Amniotic stem cell (primary cell): ENCODE measurements at regions not wholly inside any gene's neighbourhood (a gene's known extent, or its start where the extent isn't known, plus 50 kb on each side); places are given as distances from the start of the nearest gene placed in this dataset.

ENCODE experiments used
- DNase-seq: peaks from one replicate; lab custom pipeline; 2025; lab: John Stamatoyannopoulos, UW

DNA sequence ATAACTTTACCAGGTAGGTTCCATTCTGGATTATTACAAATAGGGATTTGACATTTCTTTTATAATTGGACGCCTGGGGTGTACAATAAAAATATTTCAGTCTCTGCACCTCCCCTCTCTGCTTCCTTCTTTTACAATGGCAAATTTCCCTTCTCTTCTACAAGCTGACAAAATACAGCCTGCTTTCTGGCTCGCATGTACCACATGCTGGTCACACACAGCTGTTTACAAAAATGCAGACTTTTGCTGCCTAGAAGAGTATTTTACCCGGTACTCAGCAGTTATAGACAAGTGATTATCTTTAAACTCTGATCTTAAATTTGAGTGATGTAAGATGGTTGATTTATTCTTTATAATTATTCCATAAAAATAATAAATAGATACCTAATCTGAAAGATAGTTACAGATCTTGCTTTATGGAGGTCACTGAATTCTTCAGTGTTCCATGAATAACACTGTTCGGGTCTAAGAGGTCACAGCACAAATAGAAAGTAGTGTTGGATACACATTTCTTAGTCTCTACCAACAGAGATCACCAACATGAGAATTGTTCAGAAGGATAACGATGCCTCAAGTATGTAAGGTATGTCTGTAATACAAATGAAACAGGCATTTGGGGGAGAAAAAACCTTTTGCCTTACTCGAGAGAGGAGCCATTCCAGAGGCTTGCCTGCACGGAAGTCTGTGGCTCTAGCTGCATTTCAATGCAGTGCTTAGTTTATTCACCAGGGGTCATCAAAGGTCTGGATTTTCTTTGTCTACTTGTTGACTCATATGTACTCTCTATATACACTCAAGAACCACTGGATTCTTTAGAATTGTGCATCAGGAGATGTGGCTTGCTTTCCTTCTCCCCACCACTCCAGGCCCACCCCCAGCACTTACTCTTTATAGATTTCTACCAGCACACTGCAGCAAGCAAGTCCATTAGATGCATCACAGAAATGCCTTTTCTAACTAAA lies 206.6 kb upstream of the RFX3 start:
- peak; percentile 66 for DNase-seq

GRCh38 chr9:3730511-3730922 lies 204.7 kb upstream of the RFX3 start:
- DNase-seq: no peak

DNA sequence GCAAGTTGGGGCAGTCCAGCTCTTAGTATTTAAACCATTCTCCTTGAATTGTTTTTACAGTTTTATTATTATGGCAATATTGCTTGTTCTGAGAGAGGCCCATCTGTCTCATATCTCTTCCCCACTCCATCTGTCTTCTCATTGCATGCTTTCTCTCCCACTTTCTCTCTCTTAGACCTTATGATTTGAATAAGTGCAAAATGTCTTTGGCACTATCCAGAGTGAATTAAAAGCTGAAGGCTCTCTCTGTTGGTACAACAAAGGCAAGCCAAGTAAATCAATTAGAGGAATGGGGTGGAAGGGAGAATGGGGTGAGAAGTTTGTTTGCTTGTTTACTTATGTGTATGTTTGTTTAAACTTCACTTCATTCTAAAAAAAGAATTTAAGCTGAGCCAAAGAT lies 195.3 kb upstream of the RFX3 start:
- no peak for DNase-seq

DNA sequence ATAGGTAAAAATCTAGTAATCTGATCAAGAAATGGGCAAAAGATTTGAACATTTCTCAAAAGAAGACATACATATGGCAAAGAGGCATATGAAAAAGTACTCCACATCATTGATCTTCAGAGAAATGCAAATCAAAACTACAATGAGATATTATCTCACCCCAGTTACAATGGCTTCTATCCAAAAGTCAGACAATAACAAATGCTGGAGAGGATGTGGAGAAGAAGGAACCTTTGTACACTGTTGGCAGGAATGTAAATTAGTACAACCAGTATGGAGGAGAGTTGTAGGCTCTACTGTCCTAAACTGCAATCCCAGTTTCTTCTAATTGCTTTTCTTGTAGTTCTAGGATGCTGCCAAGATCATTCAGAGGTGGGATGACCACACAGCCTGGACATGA lies 193.5 kb upstream of the RFX3 start:
- no peak for DNase-seq

DNA sequence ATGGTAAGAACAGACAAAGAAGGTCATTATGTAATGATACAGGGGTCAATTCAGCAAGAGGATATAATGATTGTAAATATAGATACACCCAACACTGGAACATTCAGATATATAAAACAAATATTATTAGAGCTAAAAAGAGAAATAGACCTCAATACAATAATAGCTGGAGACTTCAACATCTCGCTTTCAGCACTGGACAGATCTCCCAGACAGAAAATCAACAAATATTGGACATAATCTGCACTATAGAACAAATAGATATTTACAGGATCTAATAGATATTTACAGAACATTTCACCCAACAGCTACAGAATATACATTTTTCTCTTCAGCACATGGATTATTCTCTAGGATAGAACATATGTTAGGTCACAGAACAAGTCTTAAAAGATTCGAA lies 190.6 kb upstream of the RFX3 start:
- no peak for DNase-seq

- no peak for DNase-seq
These were observed 182.9 kb upstream of the RFX3 start for GRCh38 chr9:3708751-3709150.

- DNase-seq: no peak
These were observed 179.1 kb upstream of the RFX3 start for GRCh38 chr9:3704890-3705289.

DNA sequence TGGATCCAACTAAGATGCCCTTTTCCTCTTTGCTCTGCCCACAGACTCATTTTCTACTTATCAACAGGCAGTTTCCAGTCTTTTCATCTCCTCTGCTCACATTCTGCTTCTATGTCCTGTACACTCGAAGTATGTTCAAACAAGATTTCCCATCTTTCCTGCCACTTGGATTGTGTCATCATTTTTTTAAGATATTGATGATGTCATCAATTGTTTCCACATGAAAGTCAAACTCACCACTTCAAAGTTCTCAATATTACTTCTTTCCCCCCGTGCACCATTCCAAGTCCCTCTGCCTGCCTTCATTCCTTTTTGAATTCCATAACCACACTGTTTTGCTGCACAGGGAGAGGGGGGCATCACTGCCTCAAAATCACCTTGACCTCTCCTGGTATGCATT lies 175.0 kb upstream of the RFX3 start:
- DNase-seq: no peak

DNA sequence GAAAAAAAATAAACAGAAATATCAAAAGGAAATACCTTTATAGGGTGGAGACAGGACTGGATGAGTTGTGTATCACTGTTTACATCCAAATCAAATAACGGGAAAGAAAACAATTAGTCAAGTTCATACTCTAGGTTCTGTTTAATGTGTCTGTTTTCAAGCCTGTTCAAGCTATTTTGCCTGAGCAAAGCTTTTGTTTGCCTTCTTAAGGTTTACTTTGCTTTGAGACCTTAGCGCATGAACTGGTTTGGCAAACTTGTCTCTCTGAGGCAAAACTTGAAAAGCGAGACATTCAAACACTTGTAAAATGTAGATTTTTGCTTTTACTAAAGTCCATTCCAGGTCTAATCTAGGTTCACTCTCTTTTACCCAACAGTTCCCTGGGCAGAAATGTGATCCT lies 174.1 kb upstream of the RFX3 start:
- DNase-seq: no peak

DNA sequence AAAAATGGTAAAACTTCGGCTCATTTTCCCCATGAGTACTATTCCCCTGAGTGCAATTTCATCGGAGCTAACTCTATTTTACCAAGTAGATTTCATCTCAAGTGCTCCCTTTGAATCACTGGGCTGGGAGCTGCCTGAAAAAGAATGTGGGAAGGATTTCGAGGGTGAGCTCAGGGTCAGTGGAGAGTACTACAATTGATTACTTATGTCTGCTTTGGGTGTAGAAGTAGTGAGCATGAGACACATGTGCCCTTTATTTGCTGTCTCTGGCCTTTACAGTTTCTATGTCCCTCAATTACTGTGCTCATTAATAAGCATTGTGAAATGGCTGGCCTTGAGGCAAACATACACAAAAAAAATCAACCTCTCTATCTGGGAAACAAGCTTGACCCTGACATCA lies 172.7 kb upstream of the RFX3 start:
- no peak for DNase-seq

DNA sequence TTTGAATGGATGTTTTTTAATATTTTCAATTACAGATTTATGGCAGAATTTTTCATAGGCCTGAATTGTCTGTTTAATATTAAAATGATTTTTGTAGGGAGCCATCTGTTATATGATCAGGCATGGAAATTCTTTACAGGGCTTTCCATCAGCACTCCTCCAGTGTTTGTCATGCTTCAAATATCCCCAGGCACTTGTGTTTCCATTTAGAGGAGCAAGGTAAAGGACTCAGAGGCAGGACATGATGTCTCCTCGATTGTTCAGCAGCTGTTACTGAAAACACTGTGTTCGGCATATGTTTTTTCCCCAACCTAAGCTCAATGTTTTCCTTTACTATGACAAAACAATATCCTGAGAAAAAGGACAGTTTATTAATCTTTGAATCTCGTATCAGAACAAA lies 172.3 kb upstream of the RFX3 start:
- no peak for DNase-seq

GRCh38 chr9:3696368-3696767 lies 170.6 kb upstream of the RFX3 start:
- DNase-seq: no peak

DNA sequence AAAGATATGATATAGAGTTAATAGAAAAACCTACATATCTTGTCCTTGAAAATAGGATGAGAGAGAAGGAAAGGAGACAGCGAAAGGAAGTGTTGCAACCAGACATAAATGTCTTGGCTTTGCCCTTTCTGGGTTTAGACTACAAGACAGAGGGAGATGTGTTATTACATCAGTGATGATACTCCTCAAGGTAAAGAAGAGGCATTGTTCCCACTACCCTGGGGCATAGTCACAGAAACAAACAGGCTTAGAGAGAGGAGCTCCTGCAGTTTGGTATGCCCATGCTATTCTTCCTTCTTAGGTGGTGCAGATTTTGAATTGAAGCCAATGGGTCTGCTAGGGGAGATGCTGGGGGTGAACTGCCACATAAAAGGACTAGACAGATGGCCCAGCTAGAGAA lies 166.8 kb upstream of the RFX3 start:
- no peak for DNase-seq

DNA sequence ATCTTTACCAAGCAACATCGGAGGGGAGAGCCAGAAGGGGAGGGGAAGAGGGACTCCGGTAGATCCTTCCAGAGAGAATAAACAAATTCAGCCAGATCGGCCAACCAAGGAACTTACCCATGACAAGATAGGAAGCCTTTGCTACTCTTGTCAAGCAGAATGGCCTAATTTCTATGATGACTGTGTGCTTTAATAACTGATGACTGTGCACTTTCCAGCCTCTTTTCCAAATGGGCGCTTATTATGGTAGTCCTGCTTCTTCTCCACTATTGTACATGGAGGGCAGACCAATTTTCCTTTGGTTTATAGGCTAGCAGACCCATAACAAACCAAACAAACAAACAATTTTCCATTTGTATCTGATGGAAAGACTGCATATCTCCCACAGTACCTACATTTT lies 163.8 kb upstream of the RFX3 start:
- no peak for DNase-seq

DNA sequence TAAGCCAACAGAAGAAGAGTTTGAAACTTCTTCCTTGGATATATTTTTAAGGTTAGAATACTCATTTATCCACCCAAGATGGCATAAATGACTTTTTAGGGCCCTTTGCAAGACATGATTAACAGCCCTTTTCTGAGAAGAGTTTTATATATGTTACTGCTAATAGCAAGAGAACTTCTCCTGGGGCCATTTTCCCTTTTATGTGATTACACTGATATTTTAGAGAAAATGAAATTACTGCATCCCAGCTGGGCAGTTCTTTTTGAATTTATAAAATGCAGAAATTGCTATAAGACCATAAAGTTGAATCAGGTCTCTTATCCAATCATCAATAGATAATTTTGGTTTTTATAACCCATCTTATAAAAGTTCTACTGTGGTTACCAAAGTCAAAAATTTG lies 161.3 kb upstream of the RFX3 start:
- DNase-seq: no peak

- DNase-seq: no peak
These were observed 156.4 kb upstream of the RFX3 start for GRCh38 chr9:3682186-3682585.

GRCh38 chr9:3677541-3677940 lies 151.7 kb upstream of the RFX3 start:
- no peak for DNase-seq

DNA sequence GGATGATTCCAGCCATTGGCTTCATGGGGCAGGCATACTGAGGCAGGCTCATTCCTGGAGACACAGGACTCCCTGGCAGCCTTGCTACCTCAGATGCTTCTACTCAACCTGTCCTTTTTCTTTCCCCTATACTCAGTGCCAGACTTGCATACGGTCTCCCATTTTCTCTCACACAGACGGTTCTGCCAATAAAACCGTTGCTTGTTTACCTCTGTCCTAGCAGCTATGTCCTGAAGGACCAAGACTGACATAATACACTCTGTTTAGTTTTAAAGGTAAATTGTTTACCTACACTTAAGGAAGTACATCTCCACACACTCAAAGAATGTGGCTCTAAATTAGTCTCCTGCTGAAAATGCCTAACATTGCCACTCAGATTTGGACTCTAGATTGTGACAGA lies 151.0 kb upstream of the RFX3 start:
- DNase-seq: no peak

DNA sequence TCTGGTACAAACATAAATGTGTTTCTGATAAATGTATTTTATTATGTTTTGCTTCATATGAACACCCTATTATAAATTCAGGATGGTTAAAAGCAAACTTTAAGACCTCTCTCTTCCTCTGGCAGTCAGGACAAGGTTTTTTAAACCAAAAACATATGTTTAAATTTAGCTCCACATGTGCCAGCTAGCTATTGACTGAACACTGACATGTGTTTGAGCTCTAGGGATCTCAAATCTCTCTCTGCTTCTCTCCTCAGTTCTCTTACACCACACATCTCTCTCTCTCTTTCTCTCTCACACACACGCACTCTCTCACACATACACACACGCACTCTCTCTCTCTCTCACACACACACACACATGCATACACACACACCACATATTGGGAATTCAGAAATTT lies 150.1 kb upstream of the RFX3 start:
- DNase-seq: no peak

GRCh38 chr9:3674561-3674960 lies 148.8 kb upstream of the RFX3 start:
- DNase-seq: no peak

GRCh38 chr9:3672399-3672798 lies 146.6 kb upstream of the RFX3 start:
- DNase-seq: no peak

DNA sequence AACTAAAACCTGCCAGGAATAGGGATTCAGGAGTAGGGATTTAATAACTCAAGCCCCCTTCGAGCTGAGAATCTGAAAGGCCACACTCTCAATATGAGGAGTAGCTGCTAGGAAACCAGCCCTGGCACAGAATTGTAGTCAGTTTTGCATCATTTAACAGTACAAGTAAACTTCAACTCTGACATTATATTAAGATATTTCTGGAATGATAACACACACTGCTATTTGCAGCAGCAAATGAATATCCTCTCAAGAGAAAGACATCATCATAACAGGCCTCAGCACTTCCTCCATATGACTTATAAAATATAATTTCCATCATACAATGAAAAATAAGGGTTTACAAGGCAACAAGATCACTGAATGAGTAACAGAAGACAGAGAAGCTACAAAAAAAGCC lies 138.2 kb upstream of the RFX3 start:
- DNase-seq: no peak

GRCh38 chr9:3662671-3663070 lies 136.9 kb upstream of the RFX3 start:
- no peak for DNase-seq

DNA sequence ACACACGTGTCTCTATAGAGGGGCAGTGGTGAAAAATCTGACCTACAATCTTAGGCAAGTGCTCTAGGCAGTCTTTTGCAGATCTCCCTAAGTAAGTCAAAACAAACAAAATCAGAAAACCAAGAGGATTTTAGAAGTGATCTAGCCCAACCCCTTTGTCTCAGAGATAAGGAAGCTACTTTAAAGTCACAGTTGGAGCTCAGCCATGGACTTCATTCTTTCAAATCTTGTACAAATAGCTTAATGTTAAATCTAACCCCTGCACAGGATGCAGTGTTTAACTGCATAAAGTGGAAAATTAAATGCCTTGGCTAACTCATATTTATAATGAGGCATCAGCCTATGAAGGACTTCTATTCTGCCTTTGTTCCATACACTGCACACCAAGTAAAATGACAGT lies 135.1 kb upstream of the RFX3 start:
- DNase-seq: peak; percentile 12
